ENCODE measurements at regions not wholly inside any gene's neighbourhood (a gene's known extent, or its start where the extent isn't known, plus 50 kb on each side); places are given as distances from the start of the nearest gene placed in this dataset.

GRCh38 chr6:66664112-66664511 is 957.1 kb upstream of the EYS start:
- intact Hi-C loops (cut with DNase I, micrococcal nuclease) = no loop called here
- DNase-seq (no peak), ATAC-seq (no peak)

GRCh38 chr6:66662721-66663507 is 955.9 kb upstream of the EYS start:
- ATAC-seq (no peak), DNase-seq (no peak)
- intact Hi-C loops (cut with DNase I, micrococcal nuclease) = no loop called here

GRCh38 chr6:66662196-66662595 is 955.2 kb upstream of the EYS start:
- DNase-seq (no peak), ATAC-seq (no peak)
- intact Hi-C loops (cut with DNase I, micrococcal nuclease) = no loop called here

- intact Hi-C loops (cut with DNase I, micrococcal nuclease) = no loop called here
- ATAC-seq (no peak), DNase-seq (no peak)
These were observed 948.4 kb upstream of the EYS start for GRCh38 chr6:66655420-66655819.

- DNase-seq (no peak), ATAC-seq (no peak)
- intact Hi-C loops (cut with DNase I, micrococcal nuclease) = no loop called here
These were observed 931.5 kb upstream of the EYS start for GRCh38 chr6:66638518-66638917.

GRCh38 chr6:66638099-66638498 is 931.1 kb upstream of the EYS start:
- DNase-seq = no peak
- no peak for ATAC-seq
- intact Hi-C loops (cut with DNase I, micrococcal nuclease) = no loop called here

GRCh38 chr6:66628917-66629316 is 921.9 kb upstream of the EYS start:
- DNase-seq (no peak), ATAC-seq (no peak)
- intact Hi-C loops (cut with DNase I, micrococcal nuclease) = no loop called here

GRCh38 chr6:66623050-66623449 is 916.0 kb upstream of the EYS start:
- intact Hi-C loops (cut with DNase I, micrococcal nuclease) = no loop called here
- DNase-seq (no peak), ATAC-seq (no peak)

GRCh38 chr6:66605971-66606370 is 898.9 kb upstream of the EYS start:
- ATAC-seq = no peak
- DNase-seq = no peak
- intact Hi-C loops (cut with DNase I, micrococcal nuclease) = no loop called here

GRCh38 chr6:66605011-66605410 is 898.0 kb upstream of the EYS start:
- no peak for DNase-seq
- no peak for ATAC-seq
- intact Hi-C loops (cut with DNase I, micrococcal nuclease) = no loop called here

- DNase-seq = no peak
- intact Hi-C loops (cut with DNase I, micrococcal nuclease) = no loop called here
- no peak for ATAC-seq
These were observed 892.5 kb upstream of the EYS start for GRCh38 chr6:66599541-66599940.

- intact Hi-C loops (cut with DNase I, micrococcal nuclease) = no loop called here
- ATAC-seq (no peak), DNase-seq (no peak)
These were observed 871.3 kb upstream of the EYS start for GRCh38 chr6:66578362-66578761.

GRCh38 chr6:66568271-66568670 is 861.2 kb upstream of the EYS start:
- DNase-seq (no peak), ATAC-seq (no peak)
- intact Hi-C loops (cut with DNase I, micrococcal nuclease) = no loop called here

GRCh38 chr6:66561479-66561878 is 854.5 kb upstream of the EYS start:
- ATAC-seq (no peak), DNase-seq (no peak)
- intact Hi-C loops (cut with DNase I, micrococcal nuclease) = no loop called here

GRCh38 chr6:66558189-66558588 is 851.2 kb upstream of the EYS start:
- ATAC-seq (no peak), DNase-seq (no peak)
- intact Hi-C loops (cut with DNase I, micrococcal nuclease) = no loop called here

GRCh38 chr6:66556936-66557335 is 849.9 kb upstream of the EYS start:
- intact Hi-C loops (cut with DNase I, micrococcal nuclease) = no loop called here
- no peak for DNase-seq
- ATAC-seq = no peak

GRCh38 chr6:66555082-66555481 is 848.1 kb upstream of the EYS start:
- DNase-seq (no peak), ATAC-seq (no peak)
- intact Hi-C loops (cut with DNase I, micrococcal nuclease) = no loop called here

- no peak for DNase-seq
- ATAC-seq = no peak
These were observed 846.4 kb upstream of the EYS start for GRCh38 chr6:66553441-66553840.

GRCh38 chr6:66538551-66539135 is 831.6 kb upstream of the EYS start:
- ATAC-seq (no peak), DNase-seq (no peak)

More at GRCh38 chr6:66553441-66553840, 846.4 kb upstream of the EYS start:
- intact Hi-C loops (cut with DNase I, micrococcal nuclease) = no loop called here

GRCh38 chr6:66533921-66534404 is 826.9 kb upstream of the EYS start:
- ATAC-seq = no peak
- intact Hi-C loops (cut with DNase I, micrococcal nuclease) = no loop called here
- DNase-seq = no peak

More at GRCh38 chr6:66538551-66539135, 831.6 kb upstream of the EYS start:
- intact Hi-C loops (cut with DNase I, micrococcal nuclease) = no loop called here

- intact Hi-C loops (cut with DNase I, micrococcal nuclease) = no loop called here
- ATAC-seq (no peak), DNase-seq (no peak)
These were observed 819.0 kb upstream of the EYS start for GRCh38 chr6:66526061-66526460.

All from left colon (tissue), 2 donors.